ENCODE measurements at regions not wholly inside any gene's neighbourhood (a gene's known extent, or its start where the extent isn't known, plus 50 kb on each side); places are given as distances from the start of the nearest gene placed in this dataset.
"Not testable (repeated sequence)": the region's sequence is repeated elsewhere in the genome, so short reads cannot be mapped to it uniquely, and the experiment has no call there.

- no peaks in the 10 kb centered on the region for H3K79me1 ChIP-seq (ENCODE audit: low read length)
These were observed 207.5 kb upstream of the SRD5A2 start for GRCh38 chr2:31788273-31788672.

GRCh38 chr2:31785876-31786275 is 205.1 kb upstream of the SRD5A2 start:
- H3K79me1 ChIP-seq (ENCODE audit: low read length): no peaks in the 10 kb centered on the region
- H3K4me1 ChIP-seq (ENCODE audit: control insufficient read depth in 1 of 2, insufficient read depth in 2 of 2, low read length in 2 of 2): no peaks in the 10 kb centered on the region
- no peaks in the 10 kb centered on the region for H3K79me2 ChIP-seq (ENCODE audit: control insufficient read depth, insufficient read depth, low read length, poor library complexity)
- peaks cover 3% of the 10 kb centered on the region for H3K9me3 ChIP-seq (ENCODE audit: insufficient read depth, low read depth, low read length)
- WGBS (ENCODE audit: extremely low coverage, insufficient coverage, insufficient read length): no CpG with 5 or more reads among the region's 2 CpGs
- H4K91ac ChIP-seq (ENCODE audit: low read depth, low read length): no peak overlapping the region
- no peak overlapping the region for H4K8ac ChIP-seq (ENCODE audit: low read depth, low read length)
- no peak overlapping the region for H3K4me3 ChIP-seq (ENCODE audit: low read depth, low read length)
- no peak overlapping the region for H2BK120ac ChIP-seq (ENCODE audit: insufficient read depth, low read length, poor library complexity)
- no peak for DNase-seq
- no peak overlapping the region for H4K12ac ChIP-seq (ENCODE audit: low read depth, low read length)
- no peak overlapping the region for H3K23ac ChIP-seq (ENCODE audit: low read length)
- H2AK5ac ChIP-seq (ENCODE audit: low read length): no peak overlapping the region
- no peak overlapping the region for H3K14ac ChIP-seq (ENCODE audit: low read length)
- H2BK5ac ChIP-seq (ENCODE audit: low read depth, low read length, poor library complexity): no peak overlapping the region
- no peak overlapping the region for H3K4me2 ChIP-seq (ENCODE audit: low read length)
- no peak overlapping the region for H3K18ac ChIP-seq (ENCODE audit: low read length)
- peaks cover 0 to 3% of the 10 kb centered on the region in 2 experiments for H3K36me3 ChIP-seq (ENCODE audit: control insufficient read depth in 1 of 2, insufficient read depth in 2 of 2, low read length in 2 of 2)
- no peak overlapping the region for H3K9ac ChIP-seq (ENCODE audit: low read length)
- H3K27ac ChIP-seq (ENCODE audit: low read depth, low read length): no peak overlapping the region
- H3K27me3 ChIP-seq (ENCODE audit: insufficient read depth, low read length): no peaks in the 10 kb centered on the region
- no peak overlapping the region for H2BK12ac ChIP-seq (ENCODE audit: low read length)
- no peak overlapping the region for H3K4ac ChIP-seq (ENCODE audit: low read depth, low read length)
- no peak overlapping the region for H2AFZ ChIP-seq (ENCODE audit: insufficient read depth, low read length, poor library complexity)

More at GRCh38 chr2:31788273-31788672, 207.5 kb upstream of the SRD5A2 start:
- no peak overlapping the region for H3K4me2 ChIP-seq (ENCODE audit: low read length)
- H2AK5ac ChIP-seq (ENCODE audit: low read length): no peak overlapping the region
- no peak overlapping the region for H3K4ac ChIP-seq (ENCODE audit: low read depth, low read length)
- H4K12ac ChIP-seq (ENCODE audit: low read depth, low read length): no peak overlapping the region
- no peak overlapping the region for H2BK120ac ChIP-seq (ENCODE audit: insufficient read depth, low read length, poor library complexity)
- no CpG with 5 or more reads among the region's 4 CpGs for WGBS (ENCODE audit: extremely low coverage, insufficient coverage, insufficient read length)
- H3K4me1 ChIP-seq (ENCODE audit: control insufficient read depth in 1 of 2, insufficient read depth in 2 of 2, low read length in 2 of 2): no peaks in the 10 kb centered on the region
- no peak overlapping the region for H3K18ac ChIP-seq (ENCODE audit: low read length)
- H4K8ac ChIP-seq (ENCODE audit: low read depth, low read length): no peak overlapping the region
- peaks cover 3% of the 10 kb centered on the region for H3K9me3 ChIP-seq (ENCODE audit: insufficient read depth, low read depth, low read length)
- DNase-seq: no peak
- H3K23ac ChIP-seq (ENCODE audit: low read length): no peak overlapping the region
- no peak overlapping the region for H4K91ac ChIP-seq (ENCODE audit: low read depth, low read length)
- peaks cover 0 to 3% of the 10 kb centered on the region in 2 experiments for H3K36me3 ChIP-seq (ENCODE audit: control insufficient read depth in 1 of 2, insufficient read depth in 2 of 2, low read length in 2 of 2)
- no peak overlapping the region for H3K27ac ChIP-seq (ENCODE audit: low read depth, low read length)
- H3K79me2 ChIP-seq (ENCODE audit: control insufficient read depth, insufficient read depth, low read length, poor library complexity): no peaks in the 10 kb centered on the region
- H3K14ac ChIP-seq (ENCODE audit: low read length): no peak overlapping the region
- no peak overlapping the region for H3K4me3 ChIP-seq (ENCODE audit: low read depth, low read length)
- H2BK5ac ChIP-seq (ENCODE audit: low read depth, low read length, poor library complexity): no peak overlapping the region
- H2AFZ ChIP-seq (ENCODE audit: insufficient read depth, low read length, poor library complexity): no peak overlapping the region
- H3K9ac ChIP-seq (ENCODE audit: low read length): no peak overlapping the region
- no peaks in the 10 kb centered on the region for H3K27me3 ChIP-seq (ENCODE audit: insufficient read depth, low read length)
- no peak overlapping the region for H2BK12ac ChIP-seq (ENCODE audit: low read length)

DNA sequence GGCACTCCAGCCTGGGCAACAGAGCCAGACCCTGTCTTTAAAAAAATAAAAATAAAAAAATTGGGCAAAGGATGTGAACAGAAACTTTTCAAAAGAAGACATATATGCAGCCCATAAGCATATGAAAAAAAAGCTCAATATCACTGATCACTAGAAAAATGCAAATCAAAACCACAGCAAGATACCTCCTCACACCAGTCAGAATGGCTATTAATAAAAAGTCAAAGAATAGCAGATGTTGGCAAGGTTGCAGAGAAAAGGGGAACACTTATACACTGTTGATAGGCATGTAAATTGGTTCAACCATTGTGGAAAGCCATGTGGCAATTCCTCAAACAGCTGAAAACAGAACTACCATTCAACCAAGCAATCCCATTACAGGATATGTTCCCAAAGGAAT is 204.1 kb upstream of the SRD5A2 start:
- no peak overlapping the region for H3K9ac ChIP-seq (ENCODE audit: low read length)
- peak overlapping the region; percentile 37 for H4K91ac ChIP-seq (ENCODE audit: low read depth, low read length)
- H3K4ac ChIP-seq (ENCODE audit: low read depth, low read length): no peak overlapping the region
- no peak overlapping the region for H3K4me2 ChIP-seq (ENCODE audit: low read length)
- no peaks in the 10 kb centered on the region for H3K4me1 ChIP-seq (ENCODE audit: control insufficient read depth in 1 of 2, insufficient read depth in 2 of 2, low read length in 2 of 2)
- no peak for DNase-seq
- H3K27me3 ChIP-seq (ENCODE audit: insufficient read depth, low read length): no peaks in the 10 kb centered on the region
- no peak overlapping the region for H3K4me3 ChIP-seq (ENCODE audit: low read depth, low read length)
- H3K14ac ChIP-seq (ENCODE audit: low read length): no peak overlapping the region
- H2BK5ac ChIP-seq (ENCODE audit: low read depth, low read length, poor library complexity): no peak overlapping the region
- H2AK5ac ChIP-seq (ENCODE audit: low read length): no peak overlapping the region
- peaks cover 0 to 3% of the 10 kb centered on the region in 2 experiments for H3K36me3 ChIP-seq (ENCODE audit: control insufficient read depth in 1 of 2, insufficient read depth in 2 of 2, low read length in 2 of 2)
- no peak overlapping the region for H2BK120ac ChIP-seq (ENCODE audit: insufficient read depth, low read length, poor library complexity)
- no peak overlapping the region for H3K23ac ChIP-seq (ENCODE audit: low read length)
- peaks cover 3% of the 10 kb centered on the region for H3K9me3 ChIP-seq (ENCODE audit: insufficient read depth, low read depth, low read length)
- H4K8ac ChIP-seq (ENCODE audit: low read depth, low read length): no peak overlapping the region
- H3K18ac ChIP-seq (ENCODE audit: low read length): no peak overlapping the region
- H3K79me1 ChIP-seq (ENCODE audit: low read length): no peaks in the 10 kb centered on the region
- no peak overlapping the region for H4K12ac ChIP-seq (ENCODE audit: low read depth, low read length)
- H3K79me2 ChIP-seq (ENCODE audit: control insufficient read depth, insufficient read depth, low read length, poor library complexity): no peaks in the 10 kb centered on the region
- no peak overlapping the region for H3K27ac ChIP-seq (ENCODE audit: low read depth, low read length)
- H2BK12ac ChIP-seq (ENCODE audit: low read length): no peak overlapping the region
- no peak overlapping the region for H2AFZ ChIP-seq (ENCODE audit: insufficient read depth, low read length, poor library complexity)

DNA sequence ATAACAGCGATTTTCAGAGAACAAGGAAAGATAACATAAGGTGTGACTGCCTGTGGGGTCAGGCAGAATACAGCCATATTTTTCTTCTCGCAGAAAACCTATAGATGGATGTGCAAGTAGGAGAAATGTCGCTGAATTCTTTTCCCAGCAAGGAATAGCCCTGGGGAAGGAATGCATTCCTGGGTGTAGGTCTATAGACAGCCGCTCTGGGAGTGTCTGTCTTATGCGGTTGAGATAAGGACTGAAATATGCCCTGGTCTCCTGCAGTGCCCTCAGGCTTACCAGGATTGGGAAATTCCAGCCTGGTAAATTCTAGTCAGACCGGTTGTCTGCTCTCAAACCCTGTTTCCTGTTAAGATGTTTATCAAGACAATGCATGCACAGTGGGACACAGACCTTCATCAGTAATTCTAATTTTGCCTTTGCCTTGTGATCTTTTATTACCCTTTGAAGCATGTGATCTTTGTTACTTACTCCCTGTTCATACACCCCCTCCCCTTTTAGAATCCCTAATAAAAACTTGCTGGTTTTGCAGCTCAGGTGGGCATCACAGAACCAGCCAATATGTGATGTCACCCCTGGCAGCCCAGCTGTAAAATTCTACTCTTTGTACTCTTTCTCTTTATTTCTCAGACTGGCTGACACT is 202.8 kb upstream of the SRD5A2 start:
- H3K27me3 ChIP-seq (ENCODE audit: insufficient read depth, low read length); H2AFZ ChIP-seq (ENCODE audit: insufficient read depth, low read length, poor library complexity); H3K9ac ChIP-seq (ENCODE audit: low read length); H2BK120ac ChIP-seq (ENCODE audit: insufficient read depth, low read length, poor library complexity); H3K23ac ChIP-seq (ENCODE audit: low read length); H4K91ac ChIP-seq (ENCODE audit: low read depth, low read length); H3K36me3 ChIP-seq (ENCODE audit: control insufficient read depth in 1 of 2, insufficient read depth in 2 of 2, low read length in 2 of 2); H3K4me2 ChIP-seq (ENCODE audit: low read length); H3K18ac ChIP-seq (ENCODE audit: low read length); H4K8ac ChIP-seq (ENCODE audit: low read depth, low read length); H2AK5ac ChIP-seq (ENCODE audit: low read length); H3K79me1 ChIP-seq (ENCODE audit: low read length); H3K4me3 ChIP-seq (ENCODE audit: low read depth, low read length); H4K12ac ChIP-seq (ENCODE audit: low read depth, low read length); H3K14ac ChIP-seq (ENCODE audit: low read length); H3K9me3 ChIP-seq (ENCODE audit: insufficient read depth, low read depth, low read length); H2BK12ac ChIP-seq (ENCODE audit: low read length); H3K4ac ChIP-seq (ENCODE audit: low read depth, low read length); H3K79me2 ChIP-seq (ENCODE audit: control insufficient read depth, insufficient read depth, low read length, poor library complexity); H3K4me1 ChIP-seq (ENCODE audit: control insufficient read depth in 1 of 2, insufficient read depth in 2 of 2, low read length in 2 of 2); H2BK5ac ChIP-seq (ENCODE audit: low read depth, low read length, poor library complexity): not testable (repeated sequence)
- H3K27ac ChIP-seq (ENCODE audit: low read depth, low read length): peak overlapping the region; percentile 67
- no CpG with 5 or more reads among the region's 6 CpGs for WGBS (ENCODE audit: extremely low coverage, insufficient coverage, insufficient read length)
- peak; percentile 83 to 90 for DNase-seq

Data from trophoblast cell (in vitro differentiated cells and primary cell).